HUES64 (cell line): ENCODE measurements at regions not wholly inside any gene's neighbourhood (a gene's known extent, or its start where the extent isn't known, plus 50 kb on each side); places are given as distances from the start of the nearest gene placed in this dataset.

Experiments used
- H3K27ac ChIP-seq: 2 replicates; pipeline ENCODE4 v1.7.0; 2013; ENCODE audit warnings: low read depth, low read length, inconsistent platforms
- H3K27me3 ChIP-seq: 2 replicates; pipeline ENCODE4 v1.6.1; 2013; ENCODE audit warnings: mild to moderate bottlenecking, low read length; ENCODE audit not compliant: insufficient read depth
- H3K36me3 ChIP-seq: 2 replicates; pipeline ENCODE4 v1.6.1; 2013; ENCODE audit warnings: mild to moderate bottlenecking, low read length; ENCODE audit not compliant: insufficient read depth
- H3K4me1 ChIP-seq: 2 replicates; pipeline ENCODE4 v1.6.1; 2013; ENCODE audit warnings: mild to moderate bottlenecking, low read length, moderate library complexity; ENCODE audit not compliant: insufficient read depth
- H3K4me3 ChIP-seq: 2 replicates; pipeline ENCODE4 v1.5.1; 2013; ENCODE audit warnings: mild to moderate bottlenecking, low read length, moderate library complexity
- H3K9ac ChIP-seq: 2 replicates; pipeline ENCODE4 v1.6.1; 2013; ENCODE audit warnings: mild to moderate bottlenecking, low read depth, low read length
- H3K9me3 ChIP-seq: 2 replicates; pipeline ENCODE4 v1.6.1; 2013; ENCODE audit warnings: low read depth, low read length; ENCODE audit not compliant: insufficient read depth
- WGBS: fragments of 150-250, 120-280 bp; methylation state at CpG from one replicate; pipeline ENCODE4 v1.1.7; 2013; ENCODE audit warnings: missing lambda C conversion rate; 5-methylcytosine and 5-hydroxymethylcytosine counted together

DNA sequence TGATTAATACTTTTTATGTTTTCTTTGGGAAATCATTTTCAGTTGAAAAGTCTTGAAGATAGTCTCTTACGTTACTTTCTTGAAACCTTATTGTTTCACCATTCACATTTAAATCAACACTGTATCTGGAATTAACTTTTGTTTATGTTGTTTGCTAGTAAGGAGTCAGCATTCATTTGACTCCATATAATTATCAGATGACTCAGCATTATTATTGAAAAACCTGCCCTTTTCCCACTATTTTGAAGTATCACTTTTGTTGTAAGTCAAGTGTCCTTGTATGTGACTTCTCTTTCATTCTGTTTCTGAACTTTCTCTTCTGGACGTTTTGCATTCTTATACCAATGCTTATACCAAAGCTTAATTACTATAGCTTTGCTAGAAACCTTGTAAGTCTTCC, 186.1 kb upstream of the KLF12 start:
- H3K4me3 ChIP-seq = no peak overlapping the region
- H3K27ac ChIP-seq = no peak overlapping the region
- no peaks in the 10 kb centered on the region for H3K9me3 ChIP-seq
- H3K27me3 ChIP-seq = no peaks in the 10 kb centered on the region
- no peaks in the 10 kb centered on the region for H3K36me3 ChIP-seq
- no peaks in the 10 kb centered on the region for H3K4me1 ChIP-seq
- WGBS = 78% methylated on average over 1 of the region's 2 CpGs
- no peak overlapping the region for H3K9ac ChIP-seq

DNA sequence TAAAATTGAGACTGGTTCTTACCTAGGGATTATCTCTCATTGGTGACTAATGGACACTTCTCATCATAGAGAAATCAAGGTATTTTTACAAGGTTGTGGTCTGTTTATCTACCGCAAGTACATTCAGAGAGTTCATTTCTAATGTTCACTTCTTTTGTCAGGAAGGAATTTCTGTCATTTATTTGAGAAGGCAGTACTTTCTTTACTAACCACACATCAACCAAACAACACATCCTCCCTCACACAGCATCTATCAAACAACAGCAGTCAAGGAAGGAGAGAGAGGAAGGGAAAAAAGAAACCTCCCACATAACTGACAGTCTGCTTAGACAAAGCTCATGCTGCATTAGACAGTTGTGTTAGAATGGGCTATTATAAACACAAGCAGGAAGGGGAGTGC, 182.3 kb upstream of the KLF12 start:
- H3K9me3 ChIP-seq = no peaks in the 10 kb centered on the region
- no peak overlapping the region for H3K4me3 ChIP-seq
- H3K4me1 ChIP-seq = no peaks in the 10 kb centered on the region
- no peaks in the 10 kb centered on the region for H3K27me3 ChIP-seq
- no peak overlapping the region for H3K9ac ChIP-seq
- H3K27ac ChIP-seq = no peak overlapping the region
- no peaks in the 10 kb centered on the region for H3K36me3 ChIP-seq
- WGBS = no CpG with 5 or more reads among the region's 1 CpG

DNA sequence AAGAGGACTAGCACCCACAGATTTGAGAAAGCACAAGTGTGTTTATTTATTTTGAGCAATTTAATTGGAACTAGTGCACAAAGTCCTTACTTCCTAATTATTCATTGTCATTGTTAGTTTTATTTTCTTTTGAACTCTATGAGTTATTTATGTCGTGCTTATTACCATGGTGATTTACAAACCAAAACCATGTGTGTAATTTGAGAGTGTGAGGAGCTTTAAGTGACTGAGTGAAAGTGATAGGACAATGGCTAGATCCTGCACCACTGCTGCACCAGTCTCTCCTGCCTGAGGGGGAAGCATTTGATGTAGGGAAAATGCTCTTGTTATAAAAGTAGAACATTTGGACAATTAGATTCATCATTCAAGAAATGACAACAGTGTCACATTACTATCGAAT, 172.3 kb upstream of the KLF12 start:
- H3K27ac ChIP-seq = no peak overlapping the region
- H3K36me3 ChIP-seq = no peaks in the 10 kb centered on the region
- no peak overlapping the region for H3K9ac ChIP-seq
- no peaks in the 10 kb centered on the region for H3K9me3 ChIP-seq
- 71% methylated on average over 2 of the region's 2 CpGs for WGBS
- H3K4me3 ChIP-seq = no peak overlapping the region
- no peaks in the 10 kb centered on the region for H3K27me3 ChIP-seq
- peaks cover 16% of the 10 kb centered on the region for H3K4me1 ChIP-seq

DNA sequence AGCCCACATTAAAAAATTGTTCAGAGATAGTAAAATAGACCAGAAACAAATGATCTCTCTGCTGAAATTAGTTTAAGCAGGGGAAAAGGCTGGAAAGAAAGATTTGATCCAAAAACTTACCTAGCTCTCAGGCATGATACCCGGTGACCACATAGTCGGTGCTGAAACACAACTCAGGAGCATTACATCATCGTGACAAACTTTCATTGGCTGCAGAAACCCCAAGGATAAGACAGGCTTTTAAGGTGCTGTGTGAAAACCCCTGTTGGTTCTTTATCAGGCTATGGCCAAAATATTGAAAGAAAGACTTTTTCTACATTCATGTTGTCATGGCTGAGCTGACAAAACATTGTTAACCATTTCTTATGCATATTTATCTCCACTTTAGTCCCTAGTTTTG, 171.7 kb upstream of the KLF12 start:
- H3K36me3 ChIP-seq = no peaks in the 10 kb centered on the region
- WGBS = 27% methylated on average over 3 of the region's 3 CpGs

DNA sequence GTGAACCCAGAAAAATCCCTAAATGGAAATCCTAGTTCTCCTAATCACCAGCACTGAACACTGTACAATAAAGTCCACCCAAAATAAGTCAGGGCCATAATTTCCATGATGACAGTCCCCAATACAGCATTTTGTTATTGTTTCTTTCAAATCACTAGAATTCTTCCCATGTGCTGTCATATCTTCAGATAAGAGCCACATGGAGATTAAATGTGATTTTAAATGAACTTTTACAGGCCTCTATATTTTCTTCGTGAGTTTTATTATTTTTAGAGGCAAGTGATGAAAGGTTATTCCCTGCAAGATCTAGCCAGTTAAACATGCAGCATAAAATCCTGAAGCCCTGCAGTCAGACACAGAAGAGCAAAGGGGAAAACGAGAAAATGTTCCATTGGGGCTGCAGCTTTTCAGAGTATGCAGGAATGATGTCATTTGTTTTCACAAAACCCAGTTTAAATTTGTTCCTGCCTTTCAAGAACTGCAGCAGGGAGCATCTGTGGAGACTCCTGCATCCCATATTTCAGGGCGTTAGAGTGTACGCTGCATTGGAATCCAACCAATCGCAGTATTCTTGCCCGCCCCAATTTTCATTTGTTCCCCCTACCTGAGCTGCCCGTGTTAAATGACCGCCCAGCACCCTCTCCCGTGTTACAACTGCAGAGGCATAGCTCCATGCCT, 167.2 kb upstream of the KLF12 start:
- H3K9ac ChIP-seq = no peak overlapping the region
- WGBS = 48% methylated on average over 9 of the region's 9 CpGs

More for the DNA sequence above, 171.7 kb upstream of the KLF12 start:
- Histone ChIP-seq H3K9ac (no peak overlapping the region), H3K4me3 (no peak overlapping the region), H3K4me1 (peaks cover 22% of the 10 kb centered on the region), H3K27me3 (no peaks in the 10 kb centered on the region), H3K9me3 (no peaks in the 10 kb centered on the region), H3K27ac (no peak overlapping the region)

DNA sequence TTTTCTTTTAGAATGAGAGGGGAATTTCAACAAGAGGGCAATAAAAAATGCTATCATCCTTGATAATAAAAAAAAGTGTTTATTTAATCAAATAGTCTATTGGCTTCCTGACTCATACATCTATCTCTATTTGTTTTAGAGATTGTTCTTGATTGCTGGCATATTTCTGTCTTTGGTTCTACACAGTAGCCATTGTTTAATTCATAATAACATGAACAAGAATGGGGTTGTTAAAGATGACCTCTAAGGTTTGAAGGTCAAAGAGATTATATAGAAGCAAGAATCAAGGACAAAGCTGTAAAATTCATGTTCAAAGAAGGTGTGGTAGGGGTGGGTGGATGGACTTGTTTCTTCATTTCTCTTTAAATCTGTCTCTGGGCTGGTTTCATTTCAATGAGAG, 166.0 kb upstream of the KLF12 start:
- Histone ChIP-seq H3K36me3 (no peaks in the 10 kb centered on the region), H3K9ac (no peak overlapping the region), H3K27ac (no peak overlapping the region), H3K4me1 (peaks cover 21% of the 10 kb centered on the region), H3K27me3 (no peaks in the 10 kb centered on the region), H3K9me3 (no peaks in the 10 kb centered on the region), H3K4me3 (no peak overlapping the region)

More for the DNA sequence above, 167.2 kb upstream of the KLF12 start:
- Histone ChIP-seq H3K4me3 (no peak overlapping the region), H3K27ac (no peak overlapping the region; the same call in 1 of the 2 replicates), H3K4me1 (peaks cover 26% of the 10 kb centered on the region), H3K27me3 (no peaks in the 10 kb centered on the region), H3K36me3 (no peaks in the 10 kb centered on the region), H3K9me3 (no peaks in the 10 kb centered on the region)

DNA sequence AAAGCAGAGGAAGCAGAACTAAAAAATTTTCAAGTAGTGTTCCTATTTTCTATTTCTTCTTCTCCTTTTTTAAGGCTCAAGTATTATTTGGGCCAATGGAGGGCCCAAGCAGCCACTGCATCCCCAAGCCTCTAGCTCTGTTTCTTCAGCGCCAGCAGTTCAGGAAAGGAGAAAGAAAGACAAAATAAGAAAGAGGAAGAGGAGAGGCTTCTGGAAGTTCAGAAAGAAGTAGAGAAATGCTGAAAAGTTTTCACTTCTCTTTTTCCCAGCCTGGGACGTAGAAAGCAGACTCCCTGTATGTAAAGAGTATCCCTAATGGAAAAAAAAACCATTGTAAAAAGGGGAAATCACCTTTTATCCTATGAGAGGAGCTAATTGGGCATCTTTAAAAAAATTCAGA, 165.5 kb upstream of the KLF12 start:
- H3K9ac ChIP-seq = no peak overlapping the region
- no peaks in the 10 kb centered on the region for H3K36me3 ChIP-seq
- H3K4me3 ChIP-seq = no peak overlapping the region
- 100% methylated on average over 1 of the region's 2 CpGs for WGBS
- no peaks in the 10 kb centered on the region for H3K27me3 ChIP-seq
- no peak overlapping the region for H3K27ac ChIP-seq
- H3K9me3 ChIP-seq = no peaks in the 10 kb centered on the region
- peaks cover 21% of the 10 kb centered on the region for H3K4me1 ChIP-seq

DNA sequence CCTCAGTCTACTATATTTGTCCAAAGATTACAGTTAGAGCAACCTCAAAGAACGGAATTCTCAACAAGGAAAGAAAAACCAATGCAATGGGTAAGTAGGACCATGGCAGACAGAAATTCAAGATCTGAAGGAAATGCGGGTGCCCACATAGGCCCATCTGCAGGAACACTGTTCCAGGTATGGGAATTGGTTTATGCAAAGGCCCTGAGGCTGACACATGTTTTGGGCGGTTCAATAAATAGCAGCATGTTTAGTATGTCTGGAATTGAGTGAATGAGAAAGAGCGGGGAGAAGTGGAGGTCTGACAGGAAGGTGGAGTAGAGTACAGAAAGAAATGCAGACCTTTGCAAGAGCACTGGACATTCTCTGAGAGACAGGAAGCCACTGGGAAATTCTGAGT, 164.7 kb upstream of the KLF12 start:
- H3K9ac ChIP-seq = no peak overlapping the region
- WGBS = 95% methylated on average over 4 of the region's 4 CpGs

DNA sequence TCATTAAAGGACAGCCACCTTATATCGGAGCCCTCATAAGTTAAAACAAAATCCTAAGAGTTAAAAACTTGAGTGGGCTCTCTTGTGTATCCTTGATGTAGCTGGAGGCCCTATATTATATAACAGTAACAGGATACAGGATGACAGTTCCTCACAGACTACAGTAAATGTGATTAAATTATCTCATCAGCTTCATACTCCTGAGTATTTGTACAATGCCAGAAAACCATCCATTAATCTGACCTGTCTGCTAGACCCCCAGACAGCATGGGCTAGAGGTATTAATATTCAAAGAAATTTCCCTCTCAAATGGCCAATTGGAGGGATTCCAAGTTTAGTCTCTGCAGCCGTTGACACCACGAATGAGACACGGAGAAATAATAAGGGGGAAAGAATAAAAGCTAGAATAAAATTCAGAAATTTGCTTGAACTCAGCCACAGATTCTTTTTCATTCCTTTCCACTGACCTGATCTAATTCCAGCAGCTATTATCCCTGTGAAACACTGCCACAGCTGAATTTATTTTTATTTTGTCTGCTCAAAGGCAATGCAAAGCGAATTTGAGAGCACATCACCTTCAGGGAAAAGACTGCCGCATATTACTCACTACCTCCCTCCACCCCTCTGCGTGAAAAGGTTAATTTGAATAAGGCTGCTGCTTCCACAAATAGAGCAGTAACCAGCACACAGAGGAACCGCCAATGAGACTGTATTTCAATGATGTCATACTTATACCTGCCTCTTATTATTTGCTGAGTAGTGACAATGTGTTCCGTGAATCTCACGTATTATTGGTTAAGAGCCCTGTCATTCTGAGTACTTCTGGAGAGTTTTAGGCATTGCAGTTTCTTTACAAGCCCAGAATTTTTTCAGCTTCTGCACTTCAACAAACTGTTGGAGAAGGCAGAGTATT, 155.9 kb upstream of the KLF12 start:
- Histone ChIP-seq H3K4me1 (peaks cover 42% of the 10 kb centered on the region), H3K4me3 (0 out of 2 replicates have a peak overlapping the region, but pooled peaks have one; percentile 11), H3K27ac (no peak overlapping the region), H3K9ac (no peak overlapping the region), H3K9me3 (no peaks in the 10 kb centered on the region), H3K27me3 (no peaks in the 10 kb centered on the region), H3K36me3 (no peaks in the 10 kb centered on the region)
- WGBS = 52% methylated on average over 9 of the region's 10 CpGs

More for the DNA sequence above, 164.7 kb upstream of the KLF12 start:
- peaks cover 21% of the 10 kb centered on the region for H3K4me1 ChIP-seq
- H3K27ac ChIP-seq = no peak overlapping the region
- H3K36me3 ChIP-seq = no peaks in the 10 kb centered on the region
- no peak overlapping the region for H3K4me3 ChIP-seq
- no peaks in the 10 kb centered on the region for H3K27me3 ChIP-seq
- H3K9me3 ChIP-seq = no peaks in the 10 kb centered on the region

DNA sequence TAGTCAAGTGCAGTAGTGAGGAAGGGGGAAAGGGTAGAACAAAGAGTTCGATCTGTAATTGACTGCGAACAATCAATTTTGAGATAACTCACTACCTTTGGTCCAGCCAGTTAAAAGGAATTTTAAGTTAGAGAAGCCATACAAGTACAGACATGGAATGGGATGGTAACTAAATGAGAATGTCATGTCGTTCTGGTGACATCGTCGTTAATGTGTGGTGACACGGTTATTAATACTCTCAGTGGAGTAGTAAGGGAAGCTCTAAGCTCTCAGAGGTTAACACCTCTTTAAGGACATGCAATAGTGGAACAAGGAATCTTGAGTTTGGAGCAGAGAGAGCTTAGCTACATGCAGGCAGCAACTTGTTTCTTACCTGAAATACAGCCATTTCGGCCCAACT, 154.9 kb upstream of the KLF12 start:
- H3K4me1 ChIP-seq = peaks cover 42% of the 10 kb centered on the region
- H3K27ac ChIP-seq = no peak overlapping the region
- no peaks in the 10 kb centered on the region for H3K36me3 ChIP-seq
- no peak overlapping the region for H3K4me3 ChIP-seq
- no peaks in the 10 kb centered on the region for H3K9me3 ChIP-seq
- H3K9ac ChIP-seq = no peak overlapping the region
- whole genome bisulfite sequencing = 92% methylated on average over 6 of the region's 7 CpGs
- no peaks in the 10 kb centered on the region for H3K27me3 ChIP-seq

DNA sequence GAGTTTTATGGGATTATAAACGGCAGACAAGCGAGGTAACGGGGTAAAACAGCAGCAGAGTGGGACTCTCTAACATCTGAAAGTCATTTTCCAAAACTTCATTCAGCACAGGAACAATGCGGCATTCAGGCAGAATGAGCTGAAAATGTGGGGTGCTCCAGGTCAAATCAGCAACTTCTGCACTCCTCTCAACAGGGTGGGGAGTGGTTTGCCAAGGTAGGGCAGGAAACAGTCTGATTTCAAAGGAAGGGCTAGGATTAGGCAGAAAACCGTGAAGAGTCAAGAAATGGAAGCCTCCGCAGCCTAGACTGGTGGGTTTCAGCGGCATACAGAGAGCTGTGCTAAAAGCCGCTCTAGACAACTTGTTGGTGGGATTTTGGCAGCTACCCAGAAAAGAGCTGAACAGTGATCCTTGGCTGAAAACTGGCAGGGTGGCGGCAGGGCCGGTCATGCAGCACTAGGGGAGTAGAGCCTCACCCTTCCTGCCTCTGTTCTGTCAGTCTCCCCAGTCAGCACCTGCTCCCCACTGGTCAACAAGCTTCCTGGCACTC, 154.2 kb upstream of the KLF12 start:
- Histone ChIP-seq H3K27ac (0 out of 2 replicates have a peak overlapping the region, but pooled peaks have one; percentile 14), H3K27me3 (no peaks in the 10 kb centered on the region), H3K9ac (no peak overlapping the region), H3K4me1 (peaks cover 42% of the 10 kb centered on the region), H3K9me3 (no peaks in the 10 kb centered on the region), H3K4me3 (no peak overlapping the region), H3K36me3 (no peaks in the 10 kb centered on the region)
- WGBS = 85% methylated on average over 10 of the region's 10 CpGs
